Esophagus squamous epithelium (tissue), 5 donors: ENCODE measurements at regions not wholly inside any gene's neighbourhood (a gene's known extent, or its start where the extent isn't known, plus 50 kb on each side); places are given as distances from the start of the nearest gene placed in this dataset.

Experiments
- DNase-seq: peaks from one replicate; lab custom pipeline; 2025; lab: John Stamatoyannopoulos, UW
- H3K27ac ChIP-seq, 4 donors: fragments of 200-600 bp; sonication (generic); one replicate each; pipeline ENCODE4 v1.5.1; 2016 to 2019; ENCODE audit warnings: mild to moderate bottlenecking in 1 of 4
- H3K27me3 ChIP-seq, 4 donors: fragments of 200-600 bp; sonication (generic); 1 replicate in 3 of 4; 2 replicates in 1 of 4; pipeline versions ENCODE4 v1.5.1 to v1.6.0; 2017 to 2021; ENCODE audit warnings: antibody characterized with exemption in 1 of 4
- H3K36me3 ChIP-seq, 3 donors: fragments of 200-600 bp; sonication (generic); one replicate each; pipeline ENCODE4 v1.5.1; 2016 to 2019
- H3K4me1 ChIP-seq, 3 donors: fragments of 200-600 bp; sonication (generic); one replicate each; pipeline ENCODE4 v1.5.1; 2017 to 2019
- H3K4me3 ChIP-seq, 4 donors: fragments of 200-600 bp; sonication (generic); 1 replicate in 3 of 4; 2 replicates in 1 of 4; pipeline ENCODE4 v1.5.1; 2016 to 2019; ENCODE audit warnings: mild to moderate bottlenecking in 2 of 4, moderate library complexity in 1 of 4
- H3K9me3 ChIP-seq, 3 donors: fragments of 200-600 bp; sonication (generic); one replicate each; pipeline ENCODE4 v1.5.1; 2016 to 2019
- POLR2A ChIP-seq, 4 donors: fragments of 450-650 bp; IDR thresholded peaks; one replicate each; pipeline ENCODE4 v1.6.1; 2017; ENCODE audit warnings: antibody characterized with exemption in 4 of 4, mild to moderate bottlenecking in 4 of 4, moderate library complexity in 3 of 4
- WGBS, 2 donors: methylation state at CpG; one replicate each; pipeline ENCODE4 v1.1.5; 2018; 5-methylcytosine and 5-hydroxymethylcytosine counted together
- intact Hi-C: fragments of 100-400 bp; cut with DNase I; formaldehyde crosslinking; loops from one replicate; pipeline ENCODE4 v1.15.0; 2022
- TF ChIP-seq, protein P1 (sequence below), 6 experiments: fragments of 450-650 bp in 4 of 6; fragments of 200-600 bp in 2 of 6; sonication (generic) in 2 of 6; IDR thresholded peaks; one replicate each; pipeline ENCODE4 v1.5.1; 2016 to 2019; ENCODE audit warnings: antibody characterized with exemption in 6 of 6, mild to moderate bottlenecking in 4 of 6, moderate library complexity in 4 of 6
- donor health status: DM: yes; HTN: yes; CAD: no.

DNA sequence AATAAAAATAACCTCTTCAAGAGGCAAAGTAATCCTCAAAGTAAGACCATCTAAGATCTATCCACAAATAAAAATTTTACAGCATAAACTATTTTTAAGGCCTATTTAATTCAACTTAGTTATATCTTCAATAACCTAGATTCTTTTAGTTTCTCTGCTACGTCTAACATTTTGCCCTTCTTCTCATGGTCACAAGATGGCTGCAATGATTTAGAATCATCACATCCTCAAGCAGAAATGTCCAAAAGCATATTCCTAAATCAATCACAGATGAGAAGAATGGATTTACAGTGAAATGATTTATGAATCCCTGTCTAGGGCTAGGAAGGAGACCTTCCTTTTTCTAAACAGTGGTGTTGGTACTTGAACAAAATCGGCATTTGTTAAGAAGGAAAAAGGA is 304.7 kb downstream of the ARHGAP12 start:
- Histone ChIP-seq H3K9me3 (peaks cover 0 to 4% (median 0%) of the 10 kb centered on the region in 3 donors), H3K4me3 (no peak overlapping the region), H3K27me3 (no peaks in the 10 kb centered on the region), H3K27ac (peak overlapping the region in 2 of 4 donors; percentile 46 to 61), H3K36me3 (no peaks in the 10 kb centered on the region), H3K4me1 (peaks cover 8 to 38% (median 10%) of the 10 kb centered on the region in 3 donors)
- intact Hi-C loops: no loop called here
- WGBS, 2 donors: 76 to 80% methylated on average over 2 of the region's 2 CpGs
- DNase-seq: no peak
- TF ChIP-seq, protein P1, sequence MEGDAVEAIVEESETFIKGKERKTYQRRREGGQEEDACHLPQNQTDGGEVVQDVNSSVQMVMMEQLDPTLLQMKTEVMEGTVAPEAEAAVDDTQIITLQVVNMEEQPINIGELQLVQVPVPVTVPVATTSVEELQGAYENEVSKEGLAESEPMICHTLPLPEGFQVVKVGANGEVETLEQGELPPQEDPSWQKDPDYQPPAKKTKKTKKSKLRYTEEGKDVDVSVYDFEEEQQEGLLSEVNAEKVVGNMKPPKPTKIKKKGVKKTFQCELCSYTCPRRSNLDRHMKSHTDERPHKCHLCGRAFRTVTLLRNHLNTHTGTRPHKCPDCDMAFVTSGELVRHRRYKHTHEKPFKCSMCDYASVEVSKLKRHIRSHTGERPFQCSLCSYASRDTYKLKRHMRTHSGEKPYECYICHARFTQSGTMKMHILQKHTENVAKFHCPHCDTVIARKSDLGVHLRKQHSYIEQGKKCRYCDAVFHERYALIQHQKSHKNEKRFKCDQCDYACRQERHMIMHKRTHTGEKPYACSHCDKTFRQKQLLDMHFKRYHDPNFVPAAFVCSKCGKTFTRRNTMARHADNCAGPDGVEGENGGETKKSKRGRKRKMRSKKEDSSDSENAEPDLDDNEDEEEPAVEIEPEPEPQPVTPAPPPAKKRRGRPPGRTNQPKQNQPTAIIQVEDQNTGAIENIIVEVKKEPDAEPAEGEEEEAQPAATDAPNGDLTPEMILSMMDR (IDR thresholded peaks at IDR 0.05): no peak
- TF ChIP-seq POLR2A (IDR thresholded peaks at IDR 0.05): no peak

DNA sequence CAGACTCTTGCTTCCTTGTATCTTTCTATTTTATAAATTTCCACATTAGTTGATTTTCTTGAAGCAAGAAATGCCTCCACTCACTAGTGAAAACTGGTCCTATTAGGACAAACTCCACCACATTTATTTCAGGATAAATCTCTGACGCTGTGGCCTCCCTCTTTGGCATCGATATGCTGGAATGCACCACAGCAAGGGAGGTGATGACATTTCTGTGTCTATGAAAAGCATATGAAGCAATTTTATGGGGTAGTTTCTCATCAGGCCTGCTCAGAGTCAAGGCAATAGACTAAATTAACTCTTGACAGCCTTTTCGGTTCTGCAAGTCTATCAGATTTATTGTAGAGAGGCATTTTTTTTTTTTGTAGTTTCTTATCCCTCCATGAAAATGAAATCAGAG is 304.4 kb downstream of the ZEB1 start:
- TF ChIP-seq, protein P1 (IDR thresholded peaks at IDR 0.05): no peak
- TF ChIP-seq POLR2A (IDR thresholded peaks at IDR 0.05): no peak
- Histone ChIP-seq H3K4me3 (no peak overlapping the region), H3K27me3 (no peaks in the 10 kb centered on the region), H3K36me3 (no peaks in the 10 kb centered on the region), H3K27ac (peak overlapping the region in 2 of 4 donors; percentile 46 to 61), H3K9me3 (peaks cover 0 to 4% (median 0%) of the 10 kb centered on the region in 3 donors), H3K4me1 (peaks cover 13 to 42% (median 13%) of the 10 kb centered on the region in 3 donors)
- DNase-seq: no peak
- intact Hi-C loops: no loop called here
- 53 to 58% methylated on average over 3 of the region's 3 CpGs for WGBS, 2 donors

DNA sequence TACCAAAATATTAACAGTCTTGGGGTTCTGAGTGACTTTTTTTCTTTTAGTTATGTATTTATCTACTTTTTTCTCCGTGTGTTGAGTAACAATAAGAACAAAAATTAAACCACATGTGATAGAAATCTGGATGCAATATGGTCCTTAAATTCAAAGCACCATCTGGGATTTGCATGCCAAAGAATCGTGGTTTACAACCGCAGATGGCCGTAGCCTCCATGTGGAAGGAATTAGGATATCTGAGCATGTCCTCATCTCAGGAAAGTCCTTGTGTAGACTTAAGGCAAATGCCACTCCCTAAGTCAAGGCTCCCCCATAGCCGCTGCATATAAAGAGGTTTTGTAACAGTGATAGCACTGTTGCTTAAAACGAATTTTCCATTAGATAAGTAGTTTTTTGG is 304.0 kb downstream of the ZEB1 start:
- Histone ChIP-seq H3K36me3 (no peaks in the 10 kb centered on the region), H3K4me3 (no peak overlapping the region), H3K27me3 (no peaks in the 10 kb centered on the region), H3K9me3 (peaks cover 0 to 4% (median 0%) of the 10 kb centered on the region in 3 donors), H3K4me1 (peaks cover 13 to 47% (median 18%) of the 10 kb centered on the region in 3 donors), H3K27ac (peak overlapping the region in 3 of 4 donors; percentile 46 to 61 (median 47))
- WGBS, 2 donors: 49 to 55% methylated on average over 6 of the region's 6 CpGs
- TF ChIP-seq, protein P1 (IDR thresholded peaks at IDR 0.05): peak in 1 of 6 experiments; percentile 14
- no peak for TF ChIP-seq POLR2A (IDR thresholded peaks at IDR 0.05)
- intact Hi-C loops: no loop called here
- no peak for DNase-seq

DNA sequence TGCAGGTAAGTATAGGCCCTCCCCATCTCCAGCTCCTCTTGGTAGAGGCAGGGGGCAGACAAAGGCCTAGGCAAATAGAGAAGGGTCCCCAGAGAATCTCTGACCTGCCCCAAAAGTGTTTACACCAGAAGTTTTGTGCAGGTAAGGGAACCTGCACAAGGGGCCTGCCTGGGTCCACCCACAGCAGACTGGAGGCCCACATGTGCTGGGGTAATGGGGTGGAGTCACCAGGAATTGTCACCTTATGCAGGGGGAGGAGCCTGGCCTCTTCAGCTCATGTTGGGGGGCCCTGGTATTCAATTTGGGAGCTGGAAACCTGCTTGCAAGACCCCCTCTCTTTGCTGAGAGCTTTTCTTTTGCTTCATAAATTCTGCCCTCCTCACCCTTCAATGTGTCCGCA is 302.7 kb downstream of the ZEB1 start:
- intact Hi-C loops: no loop called here
- 100% methylated on average over 1 of the region's 1 CpG; no CpG with 5 or more reads in 1 of the 2 donors for WGBS, 2 donors
- DNase-seq: no peak
- Histone ChIP-seq H3K4me1 (peaks cover 13 to 48% (median 18%) of the 10 kb centered on the region in 3 donors), H3K27me3 (no peaks in the 10 kb centered on the region), H3K4me3 (no peak overlapping the region), H3K36me3 (no peaks in the 10 kb centered on the region), H3K27ac (no peak overlapping the region), H3K9me3 (peaks cover 0 to 2% (median 0%) of the 10 kb centered on the region in 3 donors)
- TF ChIP-seq POLR2A (IDR thresholded peaks at IDR 0.05): no peak
- TF ChIP-seq, protein P1 (IDR thresholded peaks at IDR 0.05): no peak

DNA sequence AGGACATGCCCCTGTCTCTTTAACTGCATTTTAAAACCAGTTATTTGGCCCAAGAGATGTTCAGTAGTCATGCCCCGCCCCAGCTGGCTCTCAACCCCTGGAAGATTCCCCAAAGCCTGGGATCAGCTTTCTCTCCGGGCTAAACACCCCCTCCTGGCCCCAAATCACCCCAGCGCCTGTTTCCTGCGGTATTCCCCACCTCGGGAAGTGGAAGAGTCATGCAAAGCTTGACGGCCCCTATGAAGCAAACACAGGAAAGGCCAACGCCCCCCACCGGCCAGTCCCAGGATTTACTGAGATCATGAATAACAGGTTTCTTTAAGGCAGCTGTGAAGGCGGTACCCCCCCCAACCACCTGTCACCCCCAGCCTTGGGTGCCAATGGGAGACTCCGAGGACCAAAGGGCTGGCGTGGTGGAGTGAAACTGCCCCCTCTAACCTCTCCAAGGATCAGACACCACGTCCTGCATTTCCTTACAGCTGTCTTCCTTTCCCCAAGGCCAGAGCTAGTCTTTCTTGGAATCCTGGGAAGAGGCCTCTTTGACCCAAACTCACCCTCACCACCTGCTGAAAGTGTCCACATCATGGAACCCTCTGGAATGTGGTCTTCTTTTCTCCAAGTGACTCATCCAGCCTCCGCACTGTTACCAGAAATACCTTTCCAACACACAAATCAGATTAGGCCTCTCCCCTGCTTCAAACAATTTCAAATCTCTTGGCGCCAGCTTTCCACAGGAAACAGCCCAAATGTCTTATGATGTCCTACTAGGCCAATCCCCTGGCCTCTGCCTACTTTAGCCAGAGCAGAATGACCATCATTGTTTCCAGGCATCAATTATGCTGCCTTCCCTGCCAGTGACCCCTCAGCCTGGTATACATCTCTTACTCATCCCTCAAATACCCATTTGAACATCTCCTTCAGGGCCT is 301.5 kb downstream of the ZEB1 start:
- no peaks in the 10 kb centered on the region for H3K36me3 ChIP-seq
- WGBS, 2 donors: 49 to 57% methylated on average over 8 to 10 of the region's 14 CpGs
- no peak overlapping the region for H3K4me3 ChIP-seq
- H3K27ac ChIP-seq: peak overlapping the region in 3 of 4 donors; percentile 45 to 53 (median 51)
- no peak for TF ChIP-seq POLR2A (IDR thresholded peaks at IDR 0.05)
- TF ChIP-seq, protein P1 (IDR thresholded peaks at IDR 0.05): peak in 4 of 6 experiments; percentile 20 to 37 (median 22)
- intact Hi-C loops: no loop called here
- H3K4me1 ChIP-seq: peaks cover 13 to 48% (median 18%) of the 10 kb centered on the region in 3 donors
- DNase-seq: no peak
- no peaks in the 10 kb centered on the region for H3K9me3 ChIP-seq
- H3K27me3 ChIP-seq: no peaks in the 10 kb centered on the region
